Nephron progenitor cell (in vitro differentiated cells): ENCODE measurements at regions not wholly inside any gene's neighbourhood (a gene's known extent, or its start where the extent isn't known, plus 50 kb on each side); places are given as distances from the start of the nearest gene placed in this dataset.
"Not testable (repeated sequence)": the region's sequence is repeated elsewhere in the genome, so short reads cannot be mapped to it uniquely, and the experiment has no call there.

Experiments
- DNase-seq: peaks from one replicate; pipeline ENCODE4 v3.0.0; 2021
- H3K27ac Mint-ChIP-seq: 2 replicates; pipeline ENCODE4 v1.8.0; 2021; ENCODE audit warnings: mild to moderate bottlenecking, moderate library complexity, mixed read lengths
- H3K27me3 Mint-ChIP-seq: 2 replicates; pipeline ENCODE4 v1.8.0; 2021; ENCODE audit warnings: mild to moderate bottlenecking, low read depth, mixed read lengths; ENCODE audit not compliant: poor library complexity
- H3K36me3 Mint-ChIP-seq: 2 replicates; pipeline ENCODE4 v1.8.0; 2021; ENCODE audit warnings: low read depth, mixed read lengths
- H3K4me1 Mint-ChIP-seq: 2 replicates; pipeline ENCODE4 v1.8.0; 2021; ENCODE audit warnings: mixed read lengths
- H3K4me3 Mint-ChIP-seq: 2 replicates; pipeline ENCODE4 v1.8.0; 2021; ENCODE audit warnings: mild to moderate bottlenecking, moderate library complexity, mixed read lengths
- H3K9me3 Mint-ChIP-seq: 2 replicates; pipeline ENCODE4 v1.8.0; 2021; ENCODE audit warnings: mild to moderate bottlenecking, moderate library complexity, mixed read lengths
- TF ChIP-seq, protein P1 (sequence below): fragments of 200-600 bp; sonication (generic); IDR thresholded peaks from 2 replicates; pipeline ENCODE4 v1.5.0; 2021; ENCODE audit warnings: antibody characterized with exemption

GRCh38 chr10:4599471-4599870, 226.5 kb upstream of the AKR1E2 start:
- H3K27ac Mint-ChIP-seq: no peak overlapping the region
- H3K27me3 Mint-ChIP-seq: peaks cover 3% of the 10 kb centered on the region
- H3K4me1 Mint-ChIP-seq: no peaks in the 10 kb centered on the region
- peaks cover 10% of the 10 kb centered on the region for H3K9me3 Mint-ChIP-seq
- no peaks in the 10 kb centered on the region for H3K36me3 Mint-ChIP-seq
- no peak for DNase-seq
- H3K4me3 Mint-ChIP-seq: no peak overlapping the region
- TF ChIP-seq, protein P1, sequence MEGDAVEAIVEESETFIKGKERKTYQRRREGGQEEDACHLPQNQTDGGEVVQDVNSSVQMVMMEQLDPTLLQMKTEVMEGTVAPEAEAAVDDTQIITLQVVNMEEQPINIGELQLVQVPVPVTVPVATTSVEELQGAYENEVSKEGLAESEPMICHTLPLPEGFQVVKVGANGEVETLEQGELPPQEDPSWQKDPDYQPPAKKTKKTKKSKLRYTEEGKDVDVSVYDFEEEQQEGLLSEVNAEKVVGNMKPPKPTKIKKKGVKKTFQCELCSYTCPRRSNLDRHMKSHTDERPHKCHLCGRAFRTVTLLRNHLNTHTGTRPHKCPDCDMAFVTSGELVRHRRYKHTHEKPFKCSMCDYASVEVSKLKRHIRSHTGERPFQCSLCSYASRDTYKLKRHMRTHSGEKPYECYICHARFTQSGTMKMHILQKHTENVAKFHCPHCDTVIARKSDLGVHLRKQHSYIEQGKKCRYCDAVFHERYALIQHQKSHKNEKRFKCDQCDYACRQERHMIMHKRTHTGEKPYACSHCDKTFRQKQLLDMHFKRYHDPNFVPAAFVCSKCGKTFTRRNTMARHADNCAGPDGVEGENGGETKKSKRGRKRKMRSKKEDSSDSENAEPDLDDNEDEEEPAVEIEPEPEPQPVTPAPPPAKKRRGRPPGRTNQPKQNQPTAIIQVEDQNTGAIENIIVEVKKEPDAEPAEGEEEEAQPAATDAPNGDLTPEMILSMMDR: no peak

DNA sequence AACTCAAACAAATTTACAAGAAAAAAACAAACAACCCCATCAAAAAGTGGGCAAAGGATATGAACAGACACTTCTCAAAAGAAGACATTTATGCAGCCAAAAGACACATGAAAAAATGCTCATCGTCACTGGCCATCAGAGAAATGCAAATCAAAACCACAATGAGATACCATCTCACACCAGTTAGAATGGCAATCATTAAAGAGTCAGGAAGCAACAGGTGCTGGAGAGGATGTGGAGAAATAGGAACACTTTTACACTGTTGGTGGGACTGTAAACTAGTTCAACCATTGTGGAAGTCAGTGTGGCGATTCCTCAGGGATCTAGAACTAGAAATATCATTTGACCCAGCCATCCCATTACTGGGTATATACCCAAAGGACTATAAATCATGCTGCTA, 228.1 kb upstream of the AKR1E2 start:
- not testable (repeated sequence) for H3K4me1 Mint-ChIP-seq, H3K27ac Mint-ChIP-seq, H3K4me3 Mint-ChIP-seq, DNase-seq, H3K9me3 Mint-ChIP-seq, H3K36me3 Mint-ChIP-seq, H3K27me3 Mint-ChIP-seq

DNA sequence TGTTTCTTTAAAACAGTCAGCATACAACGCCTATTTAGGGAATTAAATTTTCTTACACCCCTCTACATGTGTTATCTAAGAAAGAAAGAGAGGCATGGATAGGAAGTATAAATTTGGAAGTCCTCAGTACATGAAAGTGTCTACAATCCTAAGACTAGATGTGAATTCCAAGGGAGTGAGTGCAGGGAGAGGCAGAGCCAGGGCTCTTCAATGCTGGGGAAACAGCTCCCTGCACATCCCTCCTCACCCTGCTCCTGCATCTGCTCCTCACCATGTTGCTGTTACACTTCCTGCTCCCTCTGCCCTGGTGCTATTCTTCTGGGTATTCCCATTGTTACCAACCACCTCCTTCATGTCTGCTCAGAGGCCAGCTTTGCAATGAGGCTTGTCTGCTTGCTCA, 229.1 kb upstream of the AKR1E2 start:
- peaks cover 6% of the 10 kb centered on the region for H3K9me3 Mint-ChIP-seq

GRCh38 chr10:4595719-4596319, 230.2 kb upstream of the AKR1E2 start:
- Mint-ChIP-seq H3K27me3 (no peaks in the 10 kb centered on the region), H3K27ac (no peak overlapping the region), H3K9me3 (no peaks in the 10 kb centered on the region), H3K36me3 (no peaks in the 10 kb centered on the region), H3K4me3 (no peak overlapping the region), H3K4me1 (no peaks in the 10 kb centered on the region)
- DNase-seq: no peak
- TF ChIP-seq, protein P1: no peak

More for the DNA sequence above, 229.1 kb upstream of the AKR1E2 start:
- Mint-ChIP-seq H3K36me3 (no peaks in the 10 kb centered on the region), H3K27me3 (no peaks in the 10 kb centered on the region), H3K4me1 (no peaks in the 10 kb centered on the region), H3K4me3 (no peak overlapping the region), H3K27ac (no peak overlapping the region)
- TF ChIP-seq, protein P1: no peak
- DNase-seq: no peak

GRCh38 chr10:4590807-4591206, 235.2 kb upstream of the AKR1E2 start:
- DNase-seq: no peak
- TF ChIP-seq, protein P1: no peak
- H3K4me3 Mint-ChIP-seq: no peak overlapping the region
- no peaks in the 10 kb centered on the region for H3K36me3 Mint-ChIP-seq
- no peaks in the 10 kb centered on the region for H3K27me3 Mint-ChIP-seq
- H3K9me3 Mint-ChIP-seq: no peaks in the 10 kb centered on the region
- no peak overlapping the region for H3K27ac Mint-ChIP-seq
- peaks cover 7% of the 10 kb centered on the region for H3K4me1 Mint-ChIP-seq

- Mint-ChIP-seq H3K27me3 (no peaks in the 10 kb centered on the region), H3K4me1 (peaks cover 7% of the 10 kb centered on the region), H3K36me3 (no peaks in the 10 kb centered on the region), H3K4me3 (no peak overlapping the region), H3K27ac (no peak overlapping the region), H3K9me3 (no peaks in the 10 kb centered on the region)
- DNase-seq: no peak
- TF ChIP-seq, protein P1: no peak
Measured at GRCh38 chr10:4588824-4589223, 237.2 kb upstream of the AKR1E2 start.
